GM12878 (cell line): ENCODE measurements at regions not wholly inside any gene's neighbourhood (a gene's known extent, or its start where the extent isn't known, plus 50 kb on each side); places are given as distances from the start of the nearest gene placed in this dataset.

ENCODE experiments used
- ATAC-seq: fragments of 200-7000 bp; cut with Tn5 transposase; 3 replicates; pipeline ENCODE4 v1.9.1; 2020; ENCODE audit warnings: mild to moderate bottlenecking, moderate library complexity
- BruUV-seq: library from RNA; stranded (reverse); fragments of 400-500 nt; replicated peaks from 2 replicates; lab custom pipeline; 2021; lab: Mats Ljungman, UMichigan
- CTCF ChIA-PET: fragments of 300-600 bp; sonication (Branson Sonifier 250); formaldehyde crosslinking; extraction: SDS; loops from one replicate; lab custom pipeline; 2021; ENCODE audit warnings: inconsistent platforms; lab: Yijun Ruan, JAX
- POLR2A ChIA-PET: fragments of 350-600 bp; formaldehyde crosslinking; extraction: SDS; loops from one replicate; lab custom pipeline; 2021; ENCODE audit warnings: inconsistent platforms; lab: Charles Lee
- RAD21 ChIA-PET: fragments of 300-600 bp; sonication (Branson Sonifier 250); formaldehyde crosslinking; loops from one replicate; lab custom pipeline; 2023; ENCODE audit warnings: antibody characterized with exemption; ENCODE audit not compliant: unreplicated experiment; lab: Charles Lee
- SMC1A ChIA-PET: fragments of 300-600 bp; sonication (Branson Sonifier 250); formaldehyde crosslinking; loops from one replicate; lab custom pipeline; 2023; ENCODE audit not compliant: unreplicated experiment, uncharacterized antibody; lab: Charles Lee
- DNase-seq: peaks from one replicate; pipeline ENCODE4 v3.0.0-alpha.2; 2011; ENCODE audit warnings: low read depth, low spot score
- FAIRE-seq: peaks from 3 replicates; lab custom pipeline; 2011; peaks lifted over from hg19 to GRCh38; lab: Jason Lieb, UNC
- H2AFZ ChIP-seq: 2 replicates; pipeline ENCODE4 v1.6.0; 2011; ENCODE audit warnings: low read depth, low read length, control low read depth; ENCODE audit not compliant: control insufficient read depth
- H3K27ac ChIP-seq: 2 replicates; pipeline ENCODE4 v1.5.1; 2011; ENCODE audit warnings: control low read depth; ENCODE audit not compliant: control insufficient read depth, insufficient read depth
- H3K27me3 ChIP-seq, 2 experiments: replicated peaks in 1 of 2; 2 replicates each; pipeline versions ENCODE4 v1.6.0 to v1.6.1; 2011; ENCODE audit warnings: low read length in 1 of 2; ENCODE audit not compliant: control insufficient read depth in 2 of 2, insufficient read depth in 2 of 2
- H3K36me3 ChIP-seq, 2 experiments: 2 replicates each; pipeline ENCODE4 v1.5.1; 2011; ENCODE audit warnings: low read length in 1 of 2; ENCODE audit not compliant: control insufficient read depth in 2 of 2, insufficient read depth in 2 of 2
- H3K4me1 ChIP-seq: 2 replicates; pipeline ENCODE4 v1.6.1; 2011; ENCODE audit warnings: mild to moderate bottlenecking, low read length, moderate library complexity, mixed read lengths; ENCODE audit not compliant: control insufficient read depth, insufficient read depth
- H3K4me2 ChIP-seq: 2 replicates; pipeline ENCODE4 v1.6.0; 2011; ENCODE audit warnings: control low read depth; ENCODE audit not compliant: control insufficient read depth, insufficient read depth
- H3K4me3 ChIP-seq: fragments of 200-600 bp; sonication (generic); 2 replicates; pipeline ENCODE4 v1.5.1; 2016
- H3K79me2 ChIP-seq: 2 replicates; pipeline ENCODE4 v1.6.0; 2011; ENCODE audit warnings: low read length; ENCODE audit not compliant: control insufficient read depth, insufficient read depth
- H3K9ac ChIP-seq: 2 replicates; pipeline ENCODE4 v1.8.0; 2011; ENCODE audit warnings: low read length, control low read depth, mixed read lengths; ENCODE audit not compliant: control insufficient read depth, insufficient read depth
- H3K9me3 ChIP-seq: replicated peaks from 3 replicates; pipeline ENCODE4 v1.5.1; 2011; ENCODE audit warnings: mild to moderate bottlenecking, low read length; ENCODE audit not compliant: control insufficient read depth, insufficient read depth
- H4K20me1 ChIP-seq: 2 replicates; pipeline ENCODE4 v1.6.0; 2011; ENCODE audit not compliant: control insufficient read depth, insufficient read depth
- BRCA1 ChIP-seq: IDR thresholded peaks from 2 replicates; pipeline ENCODE4 v1.6.1; 2011; ENCODE audit warnings: low read depth, low read length, improper control_type of control experiment
- CBFB ChIP-seq: IDR thresholded peaks from 2 replicates; pipeline ENCODE4 v1.6.1; 2016; ENCODE audit warnings: antibody characterized with exemption, low read depth
- CHD4 ChIP-seq: fragments of 200-600 bp; sonication (generic); IDR thresholded peaks from 2 replicates; pipeline ENCODE4 v1.6.1; 2016; ENCODE audit warnings: mild to moderate bottlenecking
- CREB1 ChIP-seq: IDR thresholded peaks from 2 replicates; pipeline ENCODE4 v1.6.1; 2012; ENCODE audit warnings: low read depth, mild to moderate bottlenecking, inconsistent platforms
- FOS ChIP-seq: IDR thresholded peaks from 3 replicates; pipeline ENCODE4 v1.6.1; 2011; ENCODE audit warnings: borderline replicate concordance; ENCODE audit not compliant: insufficient read length; ENCODE audit errors: extremely low read depth
- GATAD2B ChIP-seq: fragments of 450-650 bp; conservative IDR thresholded peaks from 2 replicates; pipeline ENCODE4 v1.6.1; 2017; ENCODE audit warnings: low read depth, mild to moderate bottlenecking, moderate library complexity
- MEF2B ChIP-seq: fragments of 450-650 bp; IDR thresholded peaks from 2 replicates; pipeline ENCODE4 v1.6.1; 2018; ENCODE audit warnings: mild to moderate bottlenecking, moderate library complexity; ENCODE audit not compliant: partially characterized antibody, poor library complexity, severe bottlenecking
- NR2F1 ChIP-seq: fragments of 450-650 bp; conservative IDR thresholded peaks from 2 replicates; pipeline ENCODE4 v1.6.1; 2017; ENCODE audit warnings: mild to moderate bottlenecking
- POU2F2 ChIP-seq: IDR thresholded peaks from 3 replicates; pipeline ENCODE4 v1.6.1; 2011; ENCODE audit warnings: low read depth, mild to moderate bottlenecking, low read length, borderline replicate concordance
- RBBP5 ChIP-seq: fragments of 200-600 bp; sonication (generic); conservative IDR thresholded peaks from 2 replicates; pipeline ENCODE4 v1.6.1; 2016
- SMC3 ChIP-seq: IDR thresholded peaks from 2 replicates; pipeline ENCODE4 v1.6.1; 2011; ENCODE audit warnings: low read length, improper control_type of control experiment, borderline replicate concordance
- TAF1 ChIP-seq: IDR thresholded peaks from 2 replicates; pipeline ENCODE4 v1.6.1; 2011; ENCODE audit warnings: mild to moderate bottlenecking, low read depth, low read length, borderline replicate concordance
- TCF12 ChIP-seq: IDR thresholded peaks from 2 replicates; pipeline ENCODE4 v1.6.1; 2011; ENCODE audit warnings: low read depth, mild to moderate bottlenecking, low read length
- ZNF384 ChIP-seq: IDR thresholded peaks from 2 replicates; pipeline ENCODE4 v1.6.1; 2012; ENCODE audit warnings: low read depth, mild to moderate bottlenecking, low read length, improper control_type of control experiment, borderline replicate concordance
- ZNF622 ChIP-seq: fragments of 450-650 bp; IDR thresholded peaks from 2 replicates; pipeline ENCODE4 v1.6.1; 2017; ENCODE audit warnings: mild to moderate bottlenecking, inconsistent platforms
- WGBS: methylation state at CpG from one replicate; pipeline ENCODE4 v1.1.6; 2016; ENCODE audit warnings: low lambda C conversion rate; ENCODE audit not compliant: insufficient replicate concordance, insufficient coverage; ENCODE audit errors: missing lambda C conversion rate; 5-methylcytosine and 5-hydroxymethylcytosine counted together
- in situ Hi-C: fragments of 300-500 bp; cut with MboI; formaldehyde crosslinking; loops from 9 replicates; pipeline ENCODE4 v1.14.3; 2018; ENCODE audit warnings: mixed read lengths
- intact Hi-C: fragments of 100-400 bp; cut with micrococcal nuclease; formaldehyde crosslinking; loops from one replicate; pipeline ENCODE4 v1.14.2; 2022; ENCODE audit not compliant: unreplicated experiment
- TF ChIP-seq, protein P1 (sequence below): fragments of 150-350 bp; IDR thresholded peaks from 2 replicates; pipeline ENCODE4 v1.6.1; 2016; ENCODE audit warnings: low read depth, low read length
- TF ChIP-seq, protein P2 (sequence below): fragments of 450-650 bp; IDR thresholded peaks from 2 replicates; pipeline ENCODE4 v1.6.1; 2018; ENCODE audit warnings: borderline replicate concordance, mild to moderate bottlenecking; ENCODE audit not compliant: partially characterized antibody
- TF ChIP-seq, protein P3 (sequence below): IDR thresholded peaks from 2 replicates; pipeline ENCODE4 v1.6.1; 2012; ENCODE audit warnings: low read depth, low read length, improper control_type of control experiment
- TF ChIP-seq, protein P4 (sequence below): fragments of 450-650 bp; IDR thresholded peaks from 2 replicates; pipeline ENCODE4 v1.6.1; 2014; ENCODE audit warnings: mild to moderate bottlenecking

DNA sequence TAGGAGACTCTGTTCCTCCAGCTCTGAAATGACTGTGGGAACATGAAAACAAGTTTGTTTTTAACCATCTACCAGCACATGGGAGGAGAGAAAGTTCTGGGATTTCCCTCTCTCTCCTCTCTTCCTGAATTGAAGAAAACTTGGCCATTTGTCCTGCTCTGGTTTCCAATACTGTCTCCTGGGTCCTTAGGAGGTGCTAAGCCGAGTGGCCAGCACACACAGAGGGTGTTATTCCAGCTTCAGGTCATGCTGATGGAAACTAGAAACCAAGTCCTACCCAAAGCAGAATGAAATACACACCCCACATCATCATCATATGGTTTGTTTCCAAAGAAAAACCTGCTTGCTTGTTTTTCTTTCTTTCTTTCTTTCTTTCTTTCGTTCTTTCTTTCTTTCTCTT, 172.7 kb downstream of the RPLP1 start:
- no peak overlapping the region for H3K4me2 ChIP-seq
- CTCF ChIA-PET = interaction anchor here (1.3 kb wide), 1 partner anchor 127 kb away, joined by 3 read pairs; no protein-coding TSS in a partner anchor
- no peak overlapping the region for H3K27ac ChIP-seq
- TF ChIP-seq CBFB = no peak
- no peak for TF ChIP-seq TAF1
- no peak for TF ChIP-seq POU2F2
- TF ChIP-seq CHD4 = no peak
- TF ChIP-seq, protein P1, sequence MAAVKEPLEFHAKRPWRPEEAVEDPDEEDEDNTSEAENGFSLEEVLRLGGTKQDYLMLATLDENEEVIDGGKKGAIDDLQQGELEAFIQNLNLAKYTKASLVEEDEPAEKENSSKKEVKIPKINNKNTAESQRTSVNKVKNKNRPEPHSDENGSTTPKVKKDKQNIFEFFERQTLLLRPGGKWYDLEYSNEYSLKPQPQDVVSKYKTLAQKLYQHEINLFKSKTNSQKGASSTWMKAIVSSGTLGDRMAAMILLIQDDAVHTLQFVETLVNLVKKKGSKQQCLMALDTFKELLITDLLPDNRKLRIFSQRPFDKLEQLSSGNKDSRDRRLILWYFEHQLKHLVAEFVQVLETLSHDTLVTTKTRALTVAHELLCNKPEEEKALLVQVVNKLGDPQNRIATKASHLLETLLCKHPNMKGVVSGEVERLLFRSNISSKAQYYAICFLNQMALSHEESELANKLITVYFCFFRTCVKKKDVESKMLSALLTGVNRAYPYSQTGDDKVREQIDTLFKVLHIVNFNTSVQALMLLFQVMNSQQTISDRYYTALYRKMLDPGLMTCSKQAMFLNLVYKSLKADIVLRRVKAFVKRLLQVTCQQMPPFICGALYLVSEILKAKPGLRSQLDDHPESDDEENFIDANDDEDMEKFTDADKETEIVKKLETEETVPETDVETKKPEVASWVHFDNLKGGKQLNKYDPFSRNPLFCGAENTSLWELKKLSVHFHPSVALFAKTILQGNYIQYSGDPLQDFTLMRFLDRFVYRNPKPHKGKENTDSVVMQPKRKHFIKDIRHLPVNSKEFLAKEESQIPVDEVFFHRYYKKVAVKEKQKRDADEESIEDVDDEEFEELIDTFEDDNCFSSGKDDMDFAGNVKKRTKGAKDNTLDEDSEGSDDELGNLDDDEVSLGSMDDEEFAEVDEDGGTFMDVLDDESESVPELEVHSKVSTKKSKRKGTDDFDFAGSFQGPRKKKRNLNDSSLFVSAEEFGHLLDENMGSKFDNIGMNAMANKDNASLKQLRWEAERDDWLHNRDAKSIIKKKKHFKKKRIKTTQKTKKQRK = no peak
- TF ChIP-seq, protein P2, sequence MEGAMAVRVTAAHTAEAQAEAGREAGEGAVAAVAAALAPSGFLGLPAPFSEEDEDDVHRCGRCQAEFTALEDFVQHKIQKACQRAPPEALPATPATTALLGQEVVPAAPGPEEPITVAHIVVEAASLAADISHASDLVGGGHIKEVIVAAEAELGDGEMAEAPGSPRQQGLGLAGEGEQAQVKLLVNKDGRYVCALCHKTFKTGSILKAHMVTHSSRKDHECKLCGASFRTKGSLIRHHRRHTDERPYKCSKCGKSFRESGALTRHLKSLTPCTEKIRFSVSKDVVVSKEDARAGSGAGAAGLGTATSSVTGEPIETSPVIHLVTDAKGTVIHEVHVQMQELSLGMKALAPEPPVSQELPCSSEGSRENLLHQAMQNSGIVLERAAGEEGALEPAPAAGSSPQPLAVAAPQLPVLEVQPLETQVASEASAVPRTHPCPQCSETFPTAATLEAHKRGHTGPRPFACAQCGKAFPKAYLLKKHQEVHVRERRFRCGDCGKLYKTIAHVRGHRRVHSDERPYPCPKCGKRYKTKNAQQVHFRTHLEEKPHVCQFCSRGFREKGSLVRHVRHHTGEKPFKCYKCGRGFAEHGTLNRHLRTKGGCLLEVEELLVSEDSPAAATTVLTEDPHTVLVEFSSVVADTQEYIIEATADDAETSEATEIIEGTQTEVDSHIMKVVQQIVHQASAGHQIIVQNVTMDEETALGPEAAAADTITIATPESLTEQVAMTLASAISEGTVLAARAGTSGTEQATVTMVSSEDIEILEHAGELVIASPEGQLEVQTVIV = no peak
- no peak for TF ChIP-seq ZNF622
- no peak for TF ChIP-seq NR2F1
- TF ChIP-seq, protein P3, sequence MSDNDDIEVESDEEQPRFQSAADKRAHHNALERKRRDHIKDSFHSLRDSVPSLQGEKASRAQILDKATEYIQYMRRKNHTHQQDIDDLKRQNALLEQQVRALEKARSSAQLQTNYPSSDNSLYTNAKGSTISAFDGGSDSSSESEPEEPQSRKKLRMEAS = no peak
- no peak for TF ChIP-seq FOS
- TF ChIP-seq ZNF384 = no peak
- TF ChIP-seq MEF2B = no peak
- TF ChIP-seq GATAD2B = no peak
- no peak for TF ChIP-seq BRCA1
- no peak for TF ChIP-seq SMC3
- TF ChIP-seq TCF12 = no peak
- TF ChIP-seq, protein P4, sequence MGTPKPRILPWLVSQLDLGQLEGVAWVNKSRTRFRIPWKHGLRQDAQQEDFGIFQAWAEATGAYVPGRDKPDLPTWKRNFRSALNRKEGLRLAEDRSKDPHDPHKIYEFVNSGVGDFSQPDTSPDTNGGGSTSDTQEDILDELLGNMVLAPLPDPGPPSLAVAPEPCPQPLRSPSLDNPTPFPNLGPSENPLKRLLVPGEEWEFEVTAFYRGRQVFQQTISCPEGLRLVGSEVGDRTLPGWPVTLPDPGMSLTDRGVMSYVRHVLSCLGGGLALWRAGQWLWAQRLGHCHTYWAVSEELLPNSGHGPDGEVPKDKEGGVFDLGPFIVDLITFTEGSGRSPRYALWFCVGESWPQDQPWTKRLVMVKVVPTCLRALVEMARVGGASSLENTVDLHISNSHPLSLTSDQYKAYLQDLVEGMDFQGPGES = no peak
- no peak for TF ChIP-seq CREB1
- TF ChIP-seq RBBP5 = no peak
- TF ChIP-seq, all 136 proteins: peak for 0
- Histone ChIP-seq H3K4me3 (no peak overlapping the region), H3K4me1 (no peaks in the 10 kb centered on the region), H3K27me3 (peaks cover 0 to 3% of the 10 kb centered on the region in 2 experiments; a peak in 3 of 4 replicates), H4K20me1 (no peaks in the 10 kb centered on the region), H3K36me3 (no peaks in the 10 kb centered on the region), H3K9ac (no peak overlapping the region), H2AFZ (no peak overlapping the region), H3K9me3 (no peaks in the 10 kb centered on the region; the same call in 2 of the 3 replicates), H3K79me2 (no peaks in the 10 kb centered on the region)
- no peak for DNase-seq
- ChIA-PET SMC1A (interaction anchor here (1.0 kb wide), 1 partner anchor 55 kb away, joined by 3 read pairs; no protein-coding TSS in a partner anchor), POLR2A (interaction anchor here (0.7 to 1.0 kb wide), 2 partner anchors 10 to 162 kb away, joined by 3 read pairs; no protein-coding TSS in a partner anchor), RAD21 (no interaction called here)
- WGBS = 0% methylated on average over 2 of the region's 2 CpGs
- no peak for ATAC-seq
- no TSS peak for BruUV-seq
- FAIRE-seq = no peak
- in situ Hi-C loops = no loop called here
- intact Hi-C loops = no loop called here
